HT1080 (cell line): ENCODE measurements at regions not wholly inside any gene's neighbourhood (a gene's known extent, or its start where the extent isn't known, plus 50 kb on each side); places are given as distances from the start of the nearest gene placed in this dataset.
A peak's percentile ranks its signal among the peaks of the same experiment; 100 is the strongest.
"Not testable (repeated sequence)": the region's sequence is repeated elsewhere in the genome, so short reads cannot be mapped to it uniquely, and the experiment has no call there.

Source experiments
- DNase-seq: peaks from one replicate; pipeline ENCODE4 v3.0.0-alpha.2; 2015; ENCODE audit warnings: low read depth

DNA sequence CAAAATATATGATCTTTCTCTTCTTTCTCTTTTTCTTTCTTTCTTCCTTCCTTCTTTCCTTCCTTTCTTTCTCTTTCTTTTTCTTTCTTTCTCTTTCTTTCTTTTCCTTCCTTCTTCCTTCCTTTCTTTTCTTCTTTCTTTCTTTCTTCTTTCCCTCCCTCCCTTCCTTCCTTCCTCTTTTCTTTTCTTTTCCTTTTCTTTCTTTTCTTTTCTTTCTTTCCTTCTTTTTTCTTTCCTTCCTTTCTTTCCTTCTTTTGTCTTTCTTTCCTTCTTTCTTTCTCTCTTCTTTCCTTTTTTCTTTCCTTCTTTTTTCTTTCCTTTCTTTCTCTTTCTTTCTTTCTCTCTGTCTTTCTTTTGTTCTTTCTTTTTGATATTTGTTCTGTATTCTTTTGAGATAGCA is 1356.0 kb upstream of the SEL1L start:
- DNase-seq = no peak

DNA sequence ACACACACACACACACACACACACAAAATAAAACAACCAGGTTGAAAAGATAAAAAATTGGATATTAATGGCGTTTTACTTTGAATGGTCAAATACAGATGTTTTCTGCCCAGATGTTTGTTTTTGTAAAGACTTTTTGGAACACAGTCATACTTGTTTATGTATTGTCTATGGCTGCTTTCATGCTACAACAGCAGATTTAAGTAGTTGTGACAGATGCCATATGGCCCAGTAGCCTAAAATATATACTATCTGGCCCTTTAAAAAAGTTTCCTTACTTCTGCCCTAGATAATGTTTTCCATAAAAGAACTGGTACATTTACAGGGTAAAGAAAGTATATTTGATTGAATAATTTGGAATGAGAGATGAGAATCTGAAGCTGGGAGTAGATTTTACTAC is 1362.8 kb upstream of the SEL1L start:
- DNase-seq = no peak

DNA sequence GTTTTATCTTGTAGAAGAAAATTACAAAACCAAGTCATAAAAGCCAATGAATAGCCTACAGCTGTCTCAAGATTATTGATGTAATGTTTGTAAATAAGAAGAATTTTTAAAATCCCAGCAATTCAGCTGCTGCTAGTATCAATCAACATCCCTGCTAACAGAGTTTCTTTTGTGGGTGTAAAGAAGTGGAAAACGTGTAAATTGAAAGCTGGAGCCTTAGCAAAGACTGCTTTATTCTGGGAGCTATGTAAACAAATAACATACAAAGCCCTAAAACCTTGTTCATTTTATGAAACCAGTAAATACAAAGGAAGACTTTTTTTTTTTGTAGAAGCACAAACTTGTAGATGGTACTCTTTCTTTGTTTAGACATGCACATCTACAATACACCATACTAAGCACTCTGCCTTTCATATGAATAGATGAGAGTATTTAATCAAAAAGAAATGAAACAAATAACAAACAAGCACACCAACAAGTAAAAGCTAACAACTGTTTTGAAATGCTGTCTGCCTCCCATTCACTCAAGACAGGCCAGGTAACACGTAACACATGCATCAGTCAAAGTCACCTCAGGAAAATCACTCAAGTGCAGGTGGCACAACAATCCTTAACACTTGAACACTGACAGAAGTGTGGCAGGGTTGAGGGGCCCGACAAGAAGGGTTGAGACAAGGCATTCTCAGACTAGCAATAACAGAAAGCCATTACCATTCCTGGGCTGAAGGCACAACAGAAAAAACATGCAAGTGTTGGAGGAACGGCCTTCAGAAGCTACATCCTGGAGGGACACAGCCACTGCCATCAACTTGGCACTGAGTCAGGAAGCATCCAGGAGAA is 1364.0 kb upstream of the SEL1L start:
- no peak for DNase-seq

DNA sequence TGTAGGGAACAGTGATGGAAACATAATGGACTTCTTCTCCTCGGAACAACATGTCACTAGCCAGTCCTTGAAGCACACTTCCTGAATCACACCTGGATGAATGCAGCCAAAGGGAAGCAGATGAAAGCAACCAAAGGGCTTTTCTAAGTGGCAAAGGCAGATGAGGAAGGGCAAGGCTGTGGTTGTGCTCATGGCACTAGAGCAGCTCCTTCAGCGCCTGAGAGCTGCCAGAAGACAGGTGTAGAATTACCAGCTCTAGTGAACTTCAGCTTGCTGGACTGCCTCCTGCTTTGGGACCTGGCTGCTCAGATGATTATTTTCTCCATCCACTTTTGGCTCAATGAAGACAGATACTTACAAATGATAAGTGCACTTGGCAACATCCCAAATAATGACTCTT is 1372.1 kb upstream of the SEL1L start:
- no peak for DNase-seq

DNA sequence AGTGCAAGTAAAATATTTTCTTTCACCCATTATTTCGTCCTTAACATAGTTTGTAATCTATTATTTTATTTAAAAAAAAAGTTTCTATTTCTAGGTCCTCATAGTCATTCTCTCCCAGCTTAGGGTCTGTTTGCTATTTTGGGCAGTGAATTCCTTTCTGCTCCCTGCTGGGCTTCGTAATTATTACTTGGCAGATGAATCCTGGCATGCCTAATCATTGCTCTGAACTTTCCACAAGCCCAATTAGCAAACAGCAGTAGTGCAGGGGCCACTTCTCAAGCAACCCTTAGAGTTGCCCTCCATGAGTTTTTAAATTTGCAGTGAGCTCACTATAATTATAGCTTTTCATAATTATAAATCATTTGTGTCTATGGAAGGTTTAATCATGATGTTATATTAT is 1378.3 kb upstream of the SEL1L start:
- DNase-seq = no peak

DNA sequence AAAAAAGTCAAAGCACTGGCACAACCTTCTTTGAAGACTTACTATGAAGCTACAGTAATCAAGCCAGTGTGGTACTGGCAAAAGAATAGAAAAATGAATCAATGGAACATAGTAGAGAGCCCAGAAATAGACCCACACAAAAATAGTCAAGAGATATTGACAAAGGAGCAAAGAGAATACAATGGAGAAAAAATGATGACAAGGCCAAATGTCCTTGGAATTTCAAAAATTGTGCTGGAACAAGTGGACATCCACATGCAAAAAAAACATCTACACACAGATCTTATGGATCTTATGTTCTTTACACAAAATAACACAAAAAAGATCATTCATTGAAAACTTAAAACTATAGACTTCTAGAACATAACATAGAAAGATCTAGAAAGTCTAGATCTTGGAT is 1379.7 kb upstream of the SEL1L start:
- DNase-seq = no peak

DNA sequence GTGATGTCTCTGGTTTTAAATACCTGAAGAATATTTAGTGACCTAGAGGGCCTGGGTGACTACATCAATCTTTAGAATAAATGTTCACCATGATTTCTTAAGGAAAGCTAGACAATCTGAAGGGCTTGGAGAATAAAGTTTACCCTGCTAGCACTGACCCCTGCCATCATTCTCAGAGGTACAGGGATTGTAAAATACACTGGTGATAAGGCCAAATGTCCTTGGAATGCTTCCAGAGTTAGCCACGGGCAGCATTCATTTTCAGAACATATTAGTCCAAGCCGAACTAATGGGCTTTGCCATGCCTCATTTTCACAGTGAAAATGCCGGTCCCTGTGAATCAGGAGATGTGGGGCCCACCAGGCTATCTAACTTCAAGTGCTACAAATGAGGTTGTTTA is 1381.7 kb upstream of the SEL1L start:
- DNase-seq = no peak

DNA sequence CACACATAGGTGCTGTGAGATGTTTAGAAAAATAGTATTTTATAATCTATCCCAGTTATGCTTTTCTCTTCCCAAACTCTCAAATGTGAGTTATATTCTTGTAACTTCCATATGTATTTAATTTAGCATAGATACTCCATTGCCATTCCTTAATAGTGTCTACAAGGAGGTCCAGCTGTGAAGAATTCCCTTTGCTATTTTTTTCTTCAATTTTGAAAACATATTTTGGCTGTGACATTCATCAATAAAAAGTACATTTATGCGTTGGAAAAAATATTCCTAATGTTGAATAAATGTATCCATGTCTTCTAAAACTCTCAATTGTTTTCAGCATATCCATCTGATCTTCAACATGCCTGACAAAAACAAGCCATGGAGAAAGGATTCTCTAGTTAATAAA is 1402.0 kb upstream of the SEL1L start:
- DNase-seq = no peak

DNA sequence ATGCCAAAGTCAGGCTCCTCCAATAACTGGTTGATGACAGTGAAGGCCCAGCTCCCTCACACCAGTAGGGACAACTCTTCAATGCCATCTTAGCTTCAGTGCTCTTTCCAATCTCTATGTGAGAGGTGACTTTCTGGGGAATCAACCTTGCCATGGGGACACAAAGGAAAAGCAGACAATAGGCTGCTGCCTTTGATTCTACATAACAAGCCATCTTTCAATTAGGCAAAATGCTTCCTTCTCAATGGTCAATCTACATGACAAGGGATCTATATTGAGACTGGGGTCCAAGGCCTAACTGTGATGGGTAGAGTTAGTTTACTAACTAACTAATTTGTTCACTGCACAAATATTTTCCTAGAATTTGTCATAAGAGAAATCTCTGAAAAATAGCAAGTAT is 1417.5 kb upstream of the SEL1L start:
- DNase-seq = no peak

DNA sequence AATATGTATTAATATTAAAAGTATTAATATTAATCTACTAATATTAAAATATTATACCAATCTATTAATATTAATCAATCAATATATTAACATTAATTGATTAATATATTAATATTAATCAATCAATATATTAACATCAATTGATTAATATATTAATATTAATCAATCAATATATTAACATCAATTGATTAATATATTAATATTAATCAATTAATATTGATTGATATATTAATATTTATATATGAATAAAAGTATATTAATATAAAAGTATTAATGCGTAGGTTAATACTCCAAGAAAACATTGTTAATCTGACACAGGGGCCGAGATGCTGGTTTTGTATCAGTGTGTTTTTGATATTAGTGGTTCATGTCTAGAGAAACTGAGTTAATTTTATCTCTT is 1430.1 kb upstream of the SEL1L start:
- no peak for DNase-seq

DNA sequence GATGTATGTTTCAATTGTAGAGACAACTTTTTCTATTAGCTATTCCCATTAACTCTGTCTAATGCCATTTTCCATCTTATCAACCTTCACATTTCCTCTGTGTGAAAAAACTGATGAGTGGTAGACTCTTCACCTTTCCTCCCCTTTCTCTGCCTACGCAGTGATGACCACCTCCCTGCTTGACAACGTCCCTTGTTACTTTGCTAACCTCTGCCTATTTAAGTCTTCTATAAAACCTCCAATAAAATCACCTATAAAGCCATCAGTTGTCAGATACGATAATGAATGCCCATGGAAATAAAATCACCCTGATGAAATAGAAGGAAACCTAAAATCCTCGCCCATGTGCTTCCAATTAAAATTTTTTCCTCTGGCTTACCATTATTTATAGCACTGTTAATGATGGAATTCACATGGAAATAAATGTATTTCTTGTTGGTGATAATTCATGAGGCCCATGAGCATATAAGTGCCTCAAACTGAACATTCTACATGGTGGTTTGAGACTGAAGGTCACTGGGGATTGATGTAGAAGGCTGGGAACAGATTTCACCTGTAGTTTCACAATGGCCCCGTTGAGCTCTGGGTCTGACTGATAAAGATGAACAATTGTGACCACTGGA is 1454.0 kb upstream of the SEL1L start:
- no peak for DNase-seq

DNA sequence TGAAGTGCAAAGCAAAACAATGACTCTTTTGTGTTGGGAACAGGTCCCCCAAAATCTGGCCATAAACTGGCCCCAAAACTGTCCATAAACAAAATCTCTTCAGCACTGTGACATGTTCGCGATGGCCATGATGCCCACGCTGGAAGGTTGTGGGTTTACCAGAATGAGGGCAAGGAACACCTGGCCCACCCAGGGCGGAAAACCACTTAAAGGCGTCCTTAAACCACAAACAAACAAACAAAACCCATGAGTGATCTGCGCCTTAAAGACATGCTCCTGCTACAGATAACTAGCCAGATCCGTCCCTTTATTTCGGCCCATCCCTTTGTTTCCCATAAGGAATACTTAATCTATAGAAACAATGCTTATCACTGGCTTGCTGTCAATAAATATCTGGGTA is 1460.9 kb upstream of the SEL1L start:
- not testable (repeated sequence) for DNase-seq

DNA sequence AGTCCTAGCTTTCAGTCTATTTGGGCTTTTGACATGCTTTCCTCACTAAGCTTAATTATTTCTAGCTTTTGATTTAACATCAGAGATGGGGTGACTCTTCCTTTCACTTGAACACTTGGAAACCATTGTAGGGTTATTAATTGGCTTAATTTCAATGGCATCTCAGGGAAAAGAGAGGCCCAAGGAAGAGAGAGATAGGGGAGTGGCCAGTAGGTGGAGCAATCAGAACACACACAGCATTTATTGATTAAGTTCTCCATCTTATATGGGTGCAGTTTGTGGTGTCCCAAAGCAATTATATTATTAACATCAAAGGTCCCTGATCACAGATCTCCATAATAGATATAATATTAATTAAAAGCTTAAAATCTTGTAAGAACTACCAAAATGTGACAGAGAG is 1466.1 kb upstream of the SEL1L start:
- peak; percentile 7 for DNase-seq

DNA sequence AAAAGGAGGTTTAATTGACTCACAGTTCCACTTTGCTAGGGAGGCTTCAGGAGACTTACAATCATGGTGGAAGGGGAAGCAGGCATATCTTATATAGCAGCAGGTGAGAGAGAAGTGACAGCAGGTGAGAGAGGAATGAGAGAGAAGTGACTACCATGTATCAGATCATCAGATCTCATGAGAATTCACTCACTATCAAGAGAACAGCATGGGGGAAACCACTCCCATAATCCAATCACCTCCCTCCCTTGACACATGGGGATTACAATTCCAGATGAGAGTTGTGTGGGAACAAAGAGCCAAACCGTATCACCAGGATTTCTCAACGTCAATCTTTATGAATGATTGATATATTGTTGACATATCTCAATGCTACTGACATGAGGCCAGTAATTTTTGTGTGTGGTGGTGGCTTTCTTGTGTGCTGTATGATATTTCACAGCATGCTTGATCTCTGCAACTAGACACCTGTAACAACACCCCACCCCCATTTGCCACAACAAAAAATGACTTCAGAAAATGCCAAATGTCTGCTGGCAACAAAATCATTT is 1470.9 kb upstream of the SEL1L start:
- DNase-seq = no peak

DNA sequence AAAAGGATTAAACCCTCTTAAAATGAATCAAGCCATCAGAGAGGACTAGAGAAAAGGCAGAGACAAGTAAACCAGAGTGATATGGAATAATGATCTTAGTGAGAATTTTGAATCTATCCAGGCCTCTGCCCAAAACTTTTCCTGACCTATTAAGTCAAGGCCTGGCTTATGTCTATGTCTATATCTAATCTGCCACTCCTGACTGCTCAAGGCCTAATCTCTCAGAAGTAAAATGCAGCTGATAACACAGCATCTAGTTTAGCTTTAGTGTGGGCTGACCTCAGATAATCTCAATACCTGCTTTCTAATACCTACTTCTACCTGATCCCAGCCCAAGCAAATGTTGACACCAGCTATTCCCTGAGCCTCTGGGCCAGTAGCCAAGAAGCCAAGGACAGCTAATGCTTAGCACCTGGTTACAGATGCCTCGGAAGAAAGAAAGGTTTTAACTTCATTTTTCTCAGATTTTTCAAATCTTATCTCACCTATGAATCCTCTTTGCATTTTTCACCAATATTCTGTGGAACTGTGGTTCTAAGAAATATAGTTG is 1472.5 kb upstream of the SEL1L start:
- DNase-seq = no peak

DNA sequence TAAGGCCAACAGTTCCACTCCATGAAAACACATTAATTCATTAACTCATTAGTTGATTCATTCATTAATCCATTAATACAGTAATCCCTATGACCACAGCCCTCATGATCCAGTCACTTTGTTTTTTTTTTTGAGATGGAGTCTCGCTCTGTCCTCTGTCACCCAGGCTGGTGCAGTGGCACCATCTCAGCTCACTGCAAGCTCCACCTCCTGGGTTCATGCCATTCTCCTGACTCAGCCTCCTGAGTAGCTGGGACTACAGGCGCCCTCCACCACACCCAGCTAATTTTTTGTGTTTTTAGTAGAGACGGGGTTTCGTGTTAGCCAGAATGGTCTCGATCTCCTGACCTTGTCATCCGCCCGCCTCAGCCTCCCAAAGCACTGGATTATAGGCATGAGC is 1473.4 kb upstream of the SEL1L start:
- not testable (repeated sequence) for DNase-seq

DNA sequence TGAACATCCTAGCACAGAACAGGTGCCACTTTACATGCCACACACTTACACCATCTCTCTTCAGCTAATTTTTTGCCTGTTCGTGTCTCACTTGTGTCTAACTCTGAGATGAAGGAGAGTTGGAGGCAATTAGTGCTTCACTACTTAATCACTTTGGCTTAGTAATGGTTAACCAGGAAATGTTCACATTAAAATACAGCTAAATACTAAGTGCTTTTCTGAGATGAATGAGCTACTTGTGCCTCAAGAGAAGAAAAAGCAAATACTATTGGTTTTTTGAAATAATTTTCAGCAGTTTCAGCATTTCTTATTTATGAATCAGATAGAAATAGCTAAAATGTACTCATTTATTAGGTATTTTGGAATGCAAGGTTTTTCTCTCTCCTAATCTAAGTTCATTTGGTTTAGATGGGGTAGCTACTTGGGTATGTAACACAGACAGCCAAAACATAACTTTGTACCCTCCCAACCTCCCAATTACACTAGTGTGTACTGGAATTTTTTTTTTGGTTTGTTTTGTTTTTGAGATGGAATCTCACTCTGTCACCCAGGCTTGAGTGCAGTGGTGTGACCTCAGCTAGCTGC is 1474.1 kb upstream of the SEL1L start:
- no peak for DNase-seq

DNA sequence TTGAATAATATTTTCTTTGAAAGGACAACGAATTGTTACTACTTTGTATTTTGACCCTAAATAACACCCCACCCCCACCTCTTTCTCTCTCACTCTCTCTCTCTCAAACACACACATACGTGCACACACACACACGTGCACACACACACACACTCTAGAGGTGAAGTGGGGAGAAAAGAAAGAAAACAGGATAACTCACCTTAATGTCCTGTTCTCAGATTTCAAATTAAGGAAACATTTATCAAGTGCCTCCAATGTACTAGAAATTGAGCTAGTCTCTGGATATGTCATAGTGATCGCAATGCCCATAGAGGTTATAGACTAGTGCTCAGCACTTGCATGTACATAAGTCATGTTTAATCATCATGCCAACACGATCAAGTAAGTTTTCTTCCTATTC is 1483.6 kb upstream of the SEL1L start:
- DNase-seq = no peak

DNA sequence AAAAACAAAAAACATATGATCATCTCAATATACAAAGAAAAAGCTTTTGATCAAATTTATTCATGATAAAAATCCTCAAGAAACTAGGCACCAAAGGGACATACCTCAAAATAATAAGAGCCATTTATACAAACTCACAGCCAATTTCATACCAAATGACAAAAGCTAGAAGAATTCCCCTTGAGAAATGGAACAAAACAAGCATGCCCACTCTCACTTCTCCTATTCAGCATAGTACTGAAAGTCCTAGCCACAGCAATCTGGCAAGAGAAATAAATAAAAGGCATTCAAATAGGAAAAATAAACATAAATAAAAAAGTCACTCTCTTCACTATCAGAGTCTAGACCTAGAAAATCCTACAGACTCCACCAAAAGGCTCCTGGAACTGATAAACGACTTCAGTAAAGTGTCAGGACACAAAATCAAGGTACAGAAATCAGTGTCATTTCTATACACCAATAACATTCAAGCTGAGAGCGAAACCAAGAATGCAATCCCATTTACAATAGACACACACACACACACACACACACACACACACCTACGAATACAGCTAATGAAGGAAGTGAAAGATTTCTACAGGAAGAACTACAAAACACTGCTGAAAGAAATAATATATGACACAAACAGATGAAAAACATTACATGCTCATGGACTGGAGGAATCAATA is 1486.2 kb upstream of the SEL1L start:
- no peak for DNase-seq

DNA sequence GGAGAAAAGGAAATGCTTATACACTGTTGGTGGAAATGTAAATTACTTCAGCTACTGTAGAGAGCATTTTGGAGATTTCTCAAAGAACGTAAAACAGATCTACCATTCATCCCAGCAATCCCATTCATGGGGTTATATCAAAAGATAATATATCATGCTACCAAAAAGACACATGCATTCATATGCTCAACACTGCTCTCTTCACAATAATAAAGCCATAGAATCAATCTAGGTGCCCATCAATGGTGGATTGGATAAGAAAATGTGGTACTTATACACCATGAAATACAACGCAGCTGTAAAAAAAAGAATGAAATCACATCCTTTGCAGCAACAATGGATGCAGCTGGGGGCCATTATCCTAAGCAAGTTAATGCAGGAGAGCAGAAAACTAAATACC is 1487.7 kb upstream of the SEL1L start:
- DNase-seq = no peak

DNA sequence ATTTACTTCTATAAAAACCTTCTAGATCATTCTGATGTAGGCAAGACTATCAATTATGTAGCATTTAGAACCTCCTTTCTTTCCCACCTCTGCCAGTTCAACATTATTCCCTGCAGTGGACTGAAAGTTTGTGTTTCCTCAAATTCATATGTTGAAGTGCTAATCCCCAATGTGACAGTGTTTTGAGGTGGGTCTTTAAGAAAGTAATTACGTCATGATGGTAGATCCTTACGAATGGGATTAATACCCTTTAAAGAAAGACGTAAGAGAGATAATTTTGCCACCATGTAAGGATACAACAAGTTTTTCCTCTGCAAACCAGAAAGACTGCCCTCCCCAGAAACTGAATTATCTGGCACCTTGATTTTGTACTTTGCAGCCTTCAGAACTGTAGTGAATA is 1489.7 kb upstream of the SEL1L start:
- DNase-seq = no peak

DNA sequence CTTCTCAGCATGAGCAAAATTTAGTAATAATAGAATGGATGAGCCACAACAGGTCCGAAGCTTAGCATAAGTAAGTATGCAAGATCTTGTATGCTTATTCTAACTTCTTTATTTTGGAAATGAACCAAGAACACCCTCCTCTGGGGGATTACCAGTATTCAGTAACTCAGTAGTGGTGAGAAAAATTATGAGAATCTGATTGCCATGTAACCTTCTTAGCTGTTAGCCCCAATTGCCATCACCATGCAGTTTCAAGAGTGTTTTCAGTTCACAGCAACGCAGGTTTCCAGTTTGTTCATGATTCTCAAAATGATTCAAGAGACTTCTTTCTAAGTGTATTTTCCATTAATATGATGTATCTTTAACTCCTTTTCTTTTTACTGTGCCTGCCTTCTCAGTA is 1507.6 kb upstream of the SEL1L start:
- DNase-seq = no peak
